Vagina (tissue), 2 donors: ENCODE measurements at regions not wholly inside any gene's neighbourhood (a gene's known extent, or its start where the extent isn't known, plus 50 kb on each side); places are given as distances from the start of the nearest gene placed in this dataset.

Experiments used
- CTCF ChIP-seq, 3 experiments: fragments of 450-650 bp in 2 of 3; fragments of 200-600 bp in 1 of 3; sonication (generic) in 1 of 3; IDR thresholded peaks; one replicate each; pipeline ENCODE4 v1.5.1; 2017 to 2019; ENCODE audit warnings: antibody characterized with exemption in 3 of 3, mild to moderate bottlenecking in 2 of 3, moderate library complexity in 2 of 3
- POLR2A ChIP-seq, 2 donors: fragments of 450-650 bp; IDR thresholded peaks; one replicate each; pipeline ENCODE4 v1.6.1; 2017; ENCODE audit warnings: antibody characterized with exemption in 2 of 2, mild to moderate bottlenecking in 2 of 2, moderate library complexity in 2 of 2

GRCh38 chr21:35107520-35107919, 58.4 kb upstream of the RUNX1 start:
- TF ChIP-seq POLR2A (IDR thresholded peaks at IDR 0.05) (no peak), CTCF (IDR thresholded peaks at IDR 0.05) (no peak)
